Urinary bladder (tissue), 3 donors: ENCODE measurements at regions not wholly inside any gene's neighbourhood (a gene's known extent, or its start where the extent isn't known, plus 50 kb on each side); places are given as distances from the start of the nearest gene placed in this dataset.
A peak's percentile ranks its signal among the peaks of the same experiment; 100 is the strongest.
"Not testable (repeated sequence)": the region's sequence is repeated elsewhere in the genome, so short reads cannot be mapped to it uniquely, and the experiment has no call there.

Experiments used
- DNase-seq: peaks from one replicate; pipeline ENCODE4 v3.0.0-alpha.2; 2015; ENCODE audit errors: extremely low spot score
- H3K27ac ChIP-seq: one replicate; pipeline ENCODE4 v1.5.1; 2013; ENCODE audit warnings: low read depth, mild to moderate bottlenecking, moderate library complexity
- H3K36me3 ChIP-seq: one replicate; pipeline ENCODE4 v1.6.1; 2013; ENCODE audit warnings: mild to moderate bottlenecking, moderate library complexity; ENCODE audit not compliant: insufficient read depth
- H3K4me1 ChIP-seq: one replicate; pipeline ENCODE4 v1.6.1; 2013; ENCODE audit warnings: mild to moderate bottlenecking, moderate library complexity; ENCODE audit not compliant: insufficient read depth
- H3K4me3 ChIP-seq: one replicate; pipeline ENCODE4 v1.5.1; 2013; ENCODE audit warnings: low read depth, low read length
- WGBS: extraction: QIAGEN DNeasy Blood & Tissue Kit; methylation state at CpG from one replicate; pipeline ENCODE4 v1.1.7; 2013; 5-methylcytosine and 5-hydroxymethylcytosine counted together
- donor health status: healthy with polysubstance abuse.
- donor health status: healthy.

DNA sequence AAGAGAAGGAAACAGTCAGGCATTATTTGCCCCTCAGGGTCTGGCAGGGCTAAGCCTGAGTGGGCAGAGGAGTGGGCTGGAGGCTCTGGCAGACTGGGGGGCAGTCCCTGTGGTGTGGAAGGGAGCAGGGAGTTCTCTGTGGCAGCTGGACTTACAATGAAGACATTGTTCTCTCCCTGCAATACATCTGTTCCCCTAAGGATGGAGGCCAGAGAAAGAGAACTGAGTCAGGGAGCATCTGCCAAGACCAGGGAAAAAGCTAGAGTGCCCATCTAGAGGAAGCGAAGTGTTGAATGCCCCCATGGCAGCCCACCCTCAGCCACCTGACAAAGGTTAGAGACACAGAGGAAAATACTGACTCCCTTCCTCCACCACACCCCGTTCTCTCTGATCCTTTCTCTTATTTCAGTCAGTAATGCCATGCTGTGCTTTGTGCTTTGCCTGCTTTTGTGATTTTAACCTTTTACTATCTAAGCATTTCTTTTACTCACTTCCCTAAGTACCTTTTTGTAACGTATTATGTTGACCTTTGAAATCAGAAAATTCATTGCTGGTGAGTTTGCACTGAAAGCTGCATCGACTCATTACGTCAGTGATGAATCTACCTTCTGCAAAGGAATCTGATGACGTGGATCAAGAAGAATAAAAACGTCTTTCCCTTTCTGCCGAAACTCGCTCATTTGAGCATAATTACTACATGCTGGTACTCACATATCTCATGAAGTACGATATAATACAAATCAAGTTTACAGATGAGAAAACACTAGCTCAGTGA is 76.0 kb downstream of the ACTL7B start:
- no peaks in the 10 kb centered on the region for H3K36me3 ChIP-seq

DNA sequence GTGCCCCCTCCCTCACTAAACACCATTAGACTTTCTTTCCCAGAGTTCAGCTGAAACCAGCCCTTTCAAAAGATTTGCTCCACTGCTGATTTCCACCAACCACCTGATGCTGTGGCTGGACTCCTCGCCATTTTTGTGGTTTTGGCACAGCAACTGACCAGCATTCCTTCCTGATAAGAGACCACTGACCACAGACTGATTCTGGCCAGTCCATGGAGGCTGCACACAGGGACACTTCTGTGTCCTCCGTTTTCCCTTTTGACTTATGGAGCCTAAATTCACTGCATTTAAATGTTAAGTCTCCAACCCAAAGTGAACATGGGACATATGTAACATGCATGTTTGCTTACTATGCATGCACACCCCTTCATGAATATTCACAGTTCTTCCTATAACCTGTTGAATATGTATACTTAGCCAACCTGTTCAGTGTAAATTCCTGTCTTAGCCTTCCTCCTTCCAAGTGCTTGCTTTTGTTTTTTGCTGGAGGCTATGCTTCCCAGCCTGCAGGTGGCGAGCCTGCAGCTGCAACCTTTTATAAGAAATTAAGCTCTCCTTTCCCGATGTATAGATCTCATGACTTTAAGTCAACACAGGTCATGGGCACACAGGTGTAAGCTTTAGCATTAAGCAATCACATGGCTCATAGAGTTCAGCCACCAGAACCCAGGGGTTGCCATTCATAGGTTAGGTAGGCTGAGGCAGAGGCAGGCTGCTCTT is 78.7 kb downstream of the ACTL7B start:
- Histone ChIP-seq H3K36me3 (no peaks in the 10 kb centered on the region), H3K27ac (no peak overlapping the region), H3K4me3 (no peak overlapping the region), H3K4me1 (no peaks in the 10 kb centered on the region)
- WGBS: 61% methylated on average over 4 of the region's 4 CpGs
- no peak for DNase-seq

More for the DNA sequence above, 76.0 kb downstream of the ACTL7B start:
- DNase-seq: no peak
- Histone ChIP-seq H3K27ac (no peak overlapping the region), H3K4me3 (no peak overlapping the region), H3K4me1 (no peaks in the 10 kb centered on the region)
- WGBS: 90% methylated on average over 10 of the region's 10 CpGs

- Histone ChIP-seq H3K27ac (no peak overlapping the region), H3K36me3 (no peaks in the 10 kb centered on the region), H3K4me3 (no peak overlapping the region), H3K4me1 (no peaks in the 10 kb centered on the region)
- DNase-seq: no peak
Measured at GRCh38 chr9:108775901-108776306, 79.9 kb downstream of the ACTL7B start.

DNA sequence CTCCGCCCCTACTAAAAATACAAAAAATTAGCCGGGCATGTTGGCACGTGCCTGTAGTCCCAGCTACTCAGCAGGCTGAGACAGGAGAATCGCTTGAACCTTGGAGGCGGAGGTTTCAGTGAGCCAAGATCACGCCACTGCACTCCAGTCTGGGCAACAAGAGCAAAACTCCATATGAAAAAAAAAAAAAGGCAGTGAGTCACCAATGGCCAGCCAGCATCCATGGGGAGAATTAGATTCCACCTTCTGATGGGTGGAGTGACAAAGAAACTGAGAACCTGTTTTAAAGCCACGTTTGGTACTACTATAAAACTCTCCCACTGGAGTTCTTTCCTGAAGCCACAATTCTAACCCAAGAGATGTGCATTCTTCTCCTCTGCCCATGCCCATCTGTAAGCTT is 81.7 kb downstream of the ACTL7B start:
- WGBS: 91% methylated on average over 7 of the region's 7 CpGs
- H3K27ac ChIP-seq, DNase-seq: not testable (repeated sequence)

GRCh38 chr9:108772301-108772894 is 83.4 kb downstream of the ACTL7B start:
- WGBS: 54% methylated on average over 6 of the region's 6 CpGs
- no peaks in the 10 kb centered on the region for H3K4me1 ChIP-seq
- H3K27ac ChIP-seq: no peak overlapping the region
- H3K36me3 ChIP-seq: no peaks in the 10 kb centered on the region
- no peak overlapping the region for H3K4me3 ChIP-seq
- peak; percentile 52 for DNase-seq

More for the DNA sequence above, 81.7 kb downstream of the ACTL7B start:
- H3K4me3 ChIP-seq, H3K4me1 ChIP-seq, H3K36me3 ChIP-seq: not testable (repeated sequence)

GRCh38 chr9:108768744-108769143 is 87.0 kb downstream of the ACTL7B start:
- no peak for DNase-seq
- H3K36me3 ChIP-seq: no peaks in the 10 kb centered on the region
- no peak overlapping the region for H3K4me3 ChIP-seq
- no peaks in the 10 kb centered on the region for H3K4me1 ChIP-seq
- 77% methylated on average over 5 of the region's 5 CpGs for WGBS
- no peak overlapping the region for H3K27ac ChIP-seq

GRCh38 chr9:108766626-108767161 is 89.1 kb downstream of the ACTL7B start:
- Histone ChIP-seq H3K4me3 (no peak overlapping the region), H3K36me3 (no peaks in the 10 kb centered on the region), H3K4me1 (no peaks in the 10 kb centered on the region), H3K27ac (no peak overlapping the region)
- WGBS: 73% methylated on average over 3 of the region's 3 CpGs
- DNase-seq: no peak

DNA sequence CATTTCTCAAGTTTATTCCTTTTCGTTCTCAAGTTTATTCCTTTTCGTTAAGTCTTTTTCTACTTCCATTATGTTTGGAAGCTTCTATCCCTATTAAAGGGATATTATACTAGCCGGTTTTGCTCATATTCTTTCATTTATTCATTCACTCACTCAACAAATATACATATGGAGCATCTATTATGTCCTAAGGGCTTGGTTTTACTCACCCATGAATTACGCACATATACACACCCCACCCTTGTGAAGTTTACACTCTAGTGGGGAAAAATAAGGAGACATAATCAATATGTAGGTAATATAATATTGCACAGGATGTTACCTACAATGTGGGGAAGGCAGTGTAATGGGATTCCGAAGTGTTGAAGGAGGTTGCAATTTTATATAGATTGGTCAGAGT is 90.5 kb downstream of the ACTL7B start:
- no peaks in the 10 kb centered on the region for H3K4me1 ChIP-seq
- DNase-seq: no peak
- WGBS: 93% methylated on average over 5 of the region's 5 CpGs
- no peaks in the 10 kb centered on the region for H3K36me3 ChIP-seq
- no peak overlapping the region for H3K4me3 ChIP-seq
- no peak overlapping the region for H3K27ac ChIP-seq

- Histone ChIP-seq H3K36me3 (no peaks in the 10 kb centered on the region), H3K4me1 (no peaks in the 10 kb centered on the region), H3K4me3 (no peak overlapping the region), H3K27ac (no peak overlapping the region)
- WGBS: 81% methylated on average over 13 of the region's 13 CpGs
- DNase-seq: no peak
Measured at GRCh38 chr9:108762348-108763055, 93.3 kb downstream of the ACTL7B start.

DNA sequence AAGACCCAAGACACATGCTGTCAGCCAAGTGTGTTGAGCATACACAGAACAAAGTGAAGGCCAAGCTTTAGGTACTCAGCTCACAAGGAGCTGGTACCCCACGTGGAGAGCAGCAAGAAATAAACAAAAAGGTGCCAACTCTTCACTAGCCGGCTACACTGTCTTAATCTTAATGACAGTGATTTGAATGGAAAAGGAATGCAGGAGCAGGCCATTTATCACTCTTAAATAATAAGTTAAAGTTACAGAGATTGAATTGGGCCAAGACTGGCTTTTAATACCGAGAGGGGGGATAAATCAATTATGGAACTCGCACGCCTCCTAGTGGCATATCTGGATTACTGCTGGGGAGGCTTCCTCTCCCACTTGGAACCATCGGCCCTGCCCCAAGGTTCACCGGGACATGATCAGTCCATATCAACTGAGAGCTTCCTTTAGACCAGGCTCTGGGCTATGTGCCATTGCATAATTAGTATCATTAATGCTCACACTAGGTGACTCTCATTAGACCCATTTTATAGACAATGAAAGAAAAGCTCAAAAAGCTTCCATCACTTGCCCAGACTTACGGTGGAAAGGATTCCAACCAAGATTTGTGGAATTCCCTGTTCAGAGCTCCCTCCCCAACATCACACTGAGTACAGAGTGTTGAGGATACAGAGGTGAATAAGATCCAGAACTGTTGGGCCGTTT is 94.0 kb downstream of the ACTL7B start:
- Histone ChIP-seq H3K27ac (no peak overlapping the region), H3K4me1 (no peaks in the 10 kb centered on the region), H3K4me3 (no peak overlapping the region), H3K36me3 (no peaks in the 10 kb centered on the region)
- no peak for DNase-seq
- WGBS: 33% methylated on average over 9 of the region's 9 CpGs

DNA sequence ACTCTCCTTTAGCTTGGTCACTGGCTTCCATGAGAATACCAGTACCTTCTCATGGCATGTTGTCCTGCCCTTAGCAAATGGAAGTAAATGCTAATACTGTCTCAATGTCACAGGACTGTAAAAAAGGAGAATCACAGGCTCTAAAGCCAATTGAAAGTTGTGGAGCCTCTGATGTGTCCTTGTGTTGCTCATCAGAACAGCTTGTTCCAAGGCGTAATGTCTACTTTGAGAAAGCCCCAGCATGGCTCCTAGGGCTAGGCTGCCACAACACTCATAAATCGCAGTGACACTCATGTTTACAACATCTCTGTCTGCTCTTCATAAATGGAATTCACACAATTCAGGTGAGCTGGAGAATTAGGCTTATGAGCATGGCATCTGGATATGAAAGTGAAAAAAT is 94.9 kb downstream of the ACTL7B start:
- Histone ChIP-seq H3K4me1 (no peaks in the 10 kb centered on the region), H3K27ac (no peak overlapping the region), H3K36me3 (no peaks in the 10 kb centered on the region), H3K4me3 (no peak overlapping the region)
- no peak for DNase-seq
- WGBS: 98% methylated on average over 2 of the region's 2 CpGs

- DNase-seq: no peak
- Histone ChIP-seq H3K27ac (no peak overlapping the region), H3K36me3 (no peaks in the 10 kb centered on the region), H3K4me3 (no peak overlapping the region), H3K4me1 (no peaks in the 10 kb centered on the region)
- 88% methylated on average over 2 of the region's 2 CpGs for WGBS
Measured at GRCh38 chr9:108759835-108760234, 96.0 kb downstream of the ACTL7B start.

- 85% methylated on average over 3 of the region's 3 CpGs for WGBS
Measured at GRCh38 chr9:108759399-108759798, 96.4 kb downstream of the ACTL7B start.

More at GRCh38 chr9:108759399-108759798, 96.4 kb downstream of the ACTL7B start:
- Histone ChIP-seq H3K4me3 (no peak overlapping the region), H3K36me3 (no peaks in the 10 kb centered on the region), H3K27ac (no peak overlapping the region), H3K4me1 (no peaks in the 10 kb centered on the region)
- DNase-seq: no peak
